AG09309 (cell line): ENCODE measurements at regions not wholly inside any gene's neighbourhood (a gene's known extent, or its start where the extent isn't known, plus 50 kb on each side); places are given as distances from the start of the nearest gene placed in this dataset.

Source experiments
- DNase-seq: peaks from one replicate; pipeline ENCODE4 v3.0.0-alpha.2; 2010; ENCODE audit warnings: low read depth
- H3K4me3 ChIP-seq: 2 replicates; pipeline ENCODE4 v1.5.1; 2011; ENCODE audit warnings: mild to moderate bottlenecking, low read depth, low read length, moderate library complexity; ENCODE audit not compliant: control insufficient read depth
- CTCF ChIP-seq: IDR thresholded peaks from 2 replicates; pipeline ENCODE4 v1.5.1; 2011; ENCODE audit warnings: mild to moderate bottlenecking, low read depth, low read length, inconsistent platforms; ENCODE audit not compliant: insufficient read depth, control insufficient read depth; ENCODE audit errors: missing control alignments

GRCh38 chr5:56595566-56595965 is 219.8 kb upstream of the MAP3K1 start:
- no peak overlapping the region for H3K4me3 ChIP-seq
- no peak for DNase-seq
- no peak for TF ChIP-seq CTCF

- DNase-seq, result no peak
- TF ChIP-seq CTCF, result no peak
- no peak overlapping the region for H3K4me3 ChIP-seq
These were observed 220.6 kb upstream of the MAP3K1 start for GRCh38 chr5:56594792-56595191.

- DNase-seq, result no peak
- no peak for TF ChIP-seq CTCF
- H3K4me3 ChIP-seq, result no peak overlapping the region
These were observed 224.3 kb upstream of the MAP3K1 start for GRCh38 chr5:56591081-56591480.

GRCh38 chr5:56589481-56589860 is 225.9 kb upstream of the MAP3K1 start:
- DNase-seq, result no peak
- no peak for TF ChIP-seq CTCF
- no peak overlapping the region for H3K4me3 ChIP-seq

- no peak overlapping the region for H3K4me3 ChIP-seq
- no peak for TF ChIP-seq CTCF
- DNase-seq, result no peak
These were observed 226.5 kb upstream of the MAP3K1 start for GRCh38 chr5:56588636-56589480.

- H3K4me3 ChIP-seq, result no peak overlapping the region
- no peak for TF ChIP-seq CTCF
- no peak for DNase-seq
These were observed 227.2 kb upstream of the MAP3K1 start for GRCh38 chr5:56588131-56588487.
